Activated T-cell treated with anti-CD3 and anti-CD28 coated beads for 4 hours (primary cell): ENCODE measurements at regions not wholly inside any gene's neighbourhood (a gene's known extent, or its start where the extent isn't known, plus 50 kb on each side); places are given as distances from the start of the nearest gene placed in this dataset.

Experiments used
- DNase-seq: peaks from one replicate; pipeline ENCODE4 v3.0.0-alpha.2; 2020

DNA sequence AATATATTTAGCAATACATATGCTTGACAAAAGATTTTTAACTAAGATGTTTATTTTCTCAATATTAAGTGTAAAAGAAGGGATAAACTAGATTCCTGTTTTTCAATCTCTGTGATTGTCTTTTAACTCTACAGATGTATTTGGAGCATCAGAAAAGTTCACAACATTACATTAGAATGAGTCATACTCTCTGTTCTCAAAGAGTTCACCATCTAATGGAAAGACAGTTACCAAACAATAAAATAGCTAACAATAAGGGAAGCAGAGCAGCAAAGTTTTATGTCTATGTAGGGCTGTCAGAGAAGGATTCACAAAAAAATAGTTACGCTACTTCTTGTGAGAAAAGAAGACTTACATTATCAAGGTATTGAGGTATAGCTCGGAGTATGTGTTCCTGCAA is 109.2 kb upstream of the MAP2 start:
- DNase-seq: no peak

DNA sequence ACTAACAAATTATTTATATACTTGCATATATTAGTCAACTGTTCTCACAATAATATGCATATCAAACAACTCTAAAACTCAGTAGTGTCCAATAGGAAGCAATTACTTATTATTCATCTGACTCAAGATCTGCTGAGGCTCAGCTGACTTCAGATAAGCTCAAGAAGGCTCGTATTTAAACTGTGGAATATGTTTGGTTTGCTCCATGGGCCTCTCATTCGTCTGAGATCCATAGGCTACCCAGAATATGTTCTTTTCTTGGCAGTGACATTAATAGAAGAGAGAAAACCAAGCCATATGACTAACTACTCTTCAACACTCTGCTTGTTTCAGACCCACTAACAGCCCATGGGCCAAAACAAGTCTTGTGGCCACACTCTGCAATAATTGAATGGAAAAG is 107.7 kb upstream of the MAP2 start:
- no peak for DNase-seq

DNA sequence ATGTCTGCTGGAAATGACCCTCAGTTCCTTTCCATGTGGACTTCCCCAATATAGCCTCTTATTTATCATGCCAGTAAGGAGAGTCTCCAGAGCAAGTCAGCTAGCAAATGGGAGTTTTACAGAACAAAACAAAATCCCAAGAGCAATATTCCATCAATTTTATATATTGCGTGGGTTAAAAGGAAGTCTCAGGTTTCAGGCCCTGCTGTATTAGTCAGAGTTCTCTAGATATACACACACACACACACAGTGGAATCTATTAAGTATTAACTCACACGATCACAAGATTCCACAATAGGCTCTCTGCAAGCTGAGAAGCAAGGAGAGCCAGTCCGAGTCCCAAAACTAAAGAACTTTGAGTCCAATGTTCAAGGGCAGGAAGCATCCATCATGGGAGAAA is 102.8 kb upstream of the MAP2 start:
- DNase-seq: no peak

DNA sequence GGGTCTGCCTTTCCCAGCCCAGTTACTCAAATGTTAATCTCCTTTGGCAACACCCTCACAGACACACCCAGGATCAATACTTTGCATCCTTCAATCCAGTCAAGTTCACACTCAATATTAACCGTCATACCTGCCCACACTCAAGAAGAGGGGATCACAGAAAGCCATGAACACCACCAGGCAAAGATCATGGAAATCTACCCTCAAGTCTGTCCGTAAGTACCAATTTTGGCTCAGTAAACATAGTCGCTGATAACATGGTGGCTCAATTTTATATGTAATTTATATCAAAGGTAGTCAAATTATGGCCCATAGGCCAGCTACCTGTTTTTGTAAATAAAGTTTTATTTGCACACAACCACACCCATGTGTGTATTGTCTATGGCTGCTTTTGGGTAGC is 102.3 kb upstream of the MAP2 start:
- DNase-seq: no peak

DNA sequence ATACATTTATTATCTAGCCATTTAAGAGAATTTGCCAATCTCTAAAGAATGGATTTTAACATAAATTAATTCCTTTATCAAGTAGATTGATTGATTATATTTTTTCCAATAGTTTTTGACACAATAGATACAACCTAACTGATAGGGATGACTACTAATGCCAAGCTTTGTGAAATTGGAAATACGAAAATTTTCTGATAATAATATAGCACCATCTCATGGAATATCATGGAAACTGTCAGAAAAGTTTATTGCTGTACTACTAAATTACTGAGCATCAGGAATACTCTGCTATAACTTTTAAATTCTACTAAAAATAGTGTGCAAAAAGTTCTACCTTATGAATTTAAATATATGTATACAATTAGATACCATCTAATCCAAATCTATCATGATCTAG is 101.8 kb upstream of the MAP2 start:
- DNase-seq: no peak

DNA sequence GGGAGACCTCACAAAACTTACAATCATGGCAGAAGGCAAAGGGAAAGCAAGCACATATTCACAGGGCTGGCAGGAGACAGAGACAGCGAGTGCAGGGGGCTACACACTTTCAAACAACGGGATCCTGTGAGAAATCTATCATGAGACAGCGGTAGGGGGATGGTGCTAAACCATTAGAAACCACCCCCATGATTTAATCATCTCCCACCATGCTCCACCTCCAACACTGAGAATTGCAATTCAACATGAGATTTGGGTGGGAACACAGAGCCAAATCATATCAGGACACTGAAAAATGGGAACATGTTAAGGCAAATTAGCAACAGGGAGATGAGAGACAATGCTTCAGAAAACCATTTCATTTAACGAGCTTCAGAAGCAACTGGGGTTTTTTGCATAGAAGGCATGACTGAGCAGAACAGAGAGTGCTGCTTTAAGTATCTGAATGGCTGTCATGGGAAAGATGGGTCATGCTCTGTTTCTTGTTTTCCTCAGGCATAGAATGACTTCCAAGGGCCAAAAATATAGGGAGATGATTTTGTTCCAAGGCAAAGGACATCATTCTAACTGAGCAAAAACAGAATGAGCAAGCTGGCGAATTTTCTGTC is 100.8 kb upstream of the MAP2 start:
- no peak for DNase-seq

DNA sequence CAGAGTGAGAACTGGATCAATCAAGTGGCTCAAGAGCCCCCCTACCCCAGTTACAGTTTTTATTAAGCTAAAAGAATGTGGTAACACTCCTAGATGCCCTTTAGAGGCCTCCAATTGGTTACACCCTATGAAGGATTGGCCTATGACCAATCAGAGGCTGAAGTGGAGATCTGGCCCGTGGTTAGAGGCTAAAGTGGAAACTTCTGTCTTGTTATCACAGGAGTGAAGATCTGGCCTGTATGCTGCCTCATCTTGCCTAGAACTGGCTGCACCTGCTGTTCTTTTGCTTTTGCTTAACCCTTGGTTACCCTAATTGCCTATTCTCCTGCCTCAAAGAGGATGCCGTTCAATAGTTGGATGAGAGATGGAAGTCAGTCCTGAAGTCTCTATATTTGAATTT is 100.1 kb upstream of the MAP2 start:
- DNase-seq: no peak

DNA sequence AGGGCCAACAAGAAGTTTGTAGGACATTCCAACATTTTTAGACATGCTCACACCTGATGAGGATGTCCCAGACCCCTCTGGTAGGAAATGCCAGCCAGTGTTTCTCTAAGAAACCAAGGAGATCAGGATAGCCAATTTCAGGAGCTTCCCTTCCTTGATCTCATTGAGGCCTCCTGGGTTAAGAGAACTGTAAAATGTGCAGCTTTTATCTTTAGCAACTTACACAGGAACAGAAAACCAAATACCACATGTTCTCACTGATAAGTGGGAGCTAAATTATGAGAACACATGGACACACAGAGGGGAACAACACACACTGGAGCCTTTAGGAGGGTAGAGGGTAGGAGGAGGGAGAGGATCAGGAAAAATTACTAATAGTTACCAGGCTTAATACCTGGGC is 99.6 kb upstream of the MAP2 start:
- DNase-seq: no peak

DNA sequence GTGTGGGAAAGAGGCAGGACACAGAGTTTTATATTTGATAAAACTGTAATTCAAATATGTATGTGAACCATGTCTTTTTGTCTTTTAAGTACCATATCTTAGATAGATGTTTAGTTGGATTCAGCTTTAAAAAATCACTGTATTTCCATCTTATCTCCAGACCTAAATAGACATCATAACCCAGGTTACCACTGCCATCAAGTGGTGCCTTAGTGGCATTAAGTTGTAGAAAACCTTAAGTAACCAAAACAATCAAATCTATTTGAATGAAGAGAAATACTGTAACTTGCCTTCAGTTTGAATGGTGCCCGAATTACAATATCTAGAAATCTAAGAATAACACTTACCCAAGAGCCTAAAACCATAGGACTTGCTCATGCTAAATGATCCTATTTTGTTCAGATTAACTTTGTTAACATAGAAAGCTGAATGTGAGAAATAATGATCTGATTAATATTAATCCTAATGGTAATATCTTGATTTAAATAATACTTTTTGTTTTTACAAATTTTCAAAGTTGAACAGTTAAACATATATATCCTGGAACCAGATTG is 92.5 kb upstream of the MAP2 start:
- no peak for DNase-seq

DNA sequence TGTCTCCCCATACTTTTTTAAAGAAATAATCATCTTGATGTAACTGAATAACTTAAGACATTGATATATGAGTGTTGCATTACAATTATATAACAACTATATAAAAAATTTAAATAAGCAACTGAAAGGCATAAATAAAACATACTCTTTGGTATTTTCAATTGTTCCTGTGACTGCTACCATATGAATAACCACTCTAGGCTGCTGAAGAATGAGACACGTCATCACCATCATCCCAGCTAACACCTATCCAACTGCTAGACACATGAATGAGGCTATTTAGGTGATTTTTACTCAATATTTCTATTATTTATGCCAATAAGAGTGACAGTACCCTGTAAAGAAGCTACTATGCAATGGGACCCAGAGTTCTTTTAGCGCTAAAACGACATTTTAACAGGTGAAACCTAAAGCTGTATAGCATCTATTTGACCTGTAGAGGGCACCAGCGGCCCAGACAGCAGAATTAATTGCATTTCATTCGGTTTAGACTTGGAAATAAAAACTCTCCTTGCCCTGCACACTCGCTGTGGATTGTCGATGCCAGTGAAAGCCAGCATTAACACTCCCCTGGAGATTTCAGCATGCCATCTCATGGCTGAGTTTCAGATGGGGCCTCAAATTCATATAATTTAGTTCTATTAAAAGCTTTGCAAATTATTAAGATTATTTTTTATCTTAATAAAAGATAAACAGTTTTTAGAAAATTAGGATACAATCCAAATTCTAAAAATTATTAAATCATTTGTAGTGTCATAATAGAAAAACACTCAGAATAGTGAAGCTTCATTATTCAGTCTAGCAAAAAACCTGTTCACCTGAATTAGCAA is 89.4 kb upstream of the MAP2 start:
- DNase-seq: peak; percentile 1

DNA sequence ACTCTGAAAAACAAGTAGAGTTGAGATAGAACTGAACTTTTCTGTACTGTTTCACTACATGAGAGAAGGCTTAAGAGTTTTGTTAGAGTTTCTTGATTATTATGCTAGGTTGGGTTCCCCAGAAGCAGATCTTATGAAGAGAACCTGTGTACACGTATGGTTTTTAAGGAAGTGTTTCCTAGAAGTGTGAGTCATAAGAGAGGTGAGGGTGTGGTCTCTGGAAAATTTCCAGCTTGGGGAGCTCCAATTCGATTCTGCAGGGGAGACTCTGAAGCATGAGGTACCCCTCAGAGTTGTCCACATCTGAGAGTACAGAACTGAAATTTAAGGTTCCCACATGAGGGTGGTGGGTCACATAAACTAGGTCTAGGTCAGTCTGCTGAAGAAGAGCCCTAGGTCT is 83.3 kb upstream of the MAP2 start:
- no peak for DNase-seq

DNA sequence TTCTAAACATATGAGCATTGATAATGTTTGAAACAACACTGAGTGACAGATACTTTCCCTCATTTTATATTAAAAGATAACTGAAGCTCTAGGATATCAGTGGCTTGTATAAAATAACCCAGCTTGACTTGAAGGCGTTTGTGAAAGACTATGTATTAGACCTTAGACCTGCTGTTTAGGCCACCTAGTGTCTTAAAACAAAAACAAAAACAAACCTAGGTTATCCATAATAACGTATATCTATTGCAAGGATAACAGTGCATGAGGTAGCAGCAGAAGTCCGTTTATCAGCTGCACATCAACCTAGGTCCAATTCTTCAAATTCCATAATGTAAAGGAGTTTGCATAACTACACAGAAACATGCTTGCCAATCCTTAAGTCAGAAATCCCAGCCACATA is 79.5 kb upstream of the MAP2 start:
- no peak for DNase-seq

DNA sequence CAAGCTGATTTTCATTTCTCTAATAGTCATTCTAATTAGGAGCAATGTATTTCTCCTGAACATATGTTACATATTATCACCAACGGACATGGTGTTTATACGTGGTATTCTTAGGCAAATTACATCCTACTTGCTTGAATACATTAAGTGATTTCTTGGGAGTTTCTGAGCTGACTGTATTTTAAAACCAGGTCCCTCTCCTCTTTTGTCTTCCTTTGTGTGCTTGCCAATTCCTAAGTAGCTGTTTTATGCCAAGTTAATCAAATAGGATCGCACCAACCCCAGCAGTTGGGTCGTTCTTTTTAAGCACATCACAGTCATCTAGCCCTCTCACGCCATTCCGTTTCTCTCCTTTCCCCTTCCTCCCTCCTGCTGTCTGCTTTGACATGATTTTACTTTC is 75.4 kb upstream of the MAP2 start:
- no peak for DNase-seq

DNA sequence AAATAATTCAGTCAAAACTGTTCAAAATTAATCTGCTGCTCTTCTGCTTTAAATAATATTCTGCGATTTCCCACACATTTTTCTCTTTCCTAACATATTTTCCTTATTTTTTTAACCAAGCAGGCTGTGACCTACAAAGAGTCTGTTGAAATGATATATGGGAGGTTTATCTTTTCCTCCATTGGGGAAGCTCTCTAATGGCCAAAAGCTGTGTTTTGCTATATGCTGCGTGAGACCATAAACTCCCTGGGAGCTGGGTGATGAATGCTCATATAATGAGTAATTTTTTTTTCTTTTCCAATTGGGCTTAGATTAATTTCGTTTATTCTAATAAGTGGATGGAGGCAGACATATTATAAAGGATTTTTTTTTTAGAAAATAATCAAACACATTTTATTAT is 72.2 kb upstream of the MAP2 start:
- no peak for DNase-seq

DNA sequence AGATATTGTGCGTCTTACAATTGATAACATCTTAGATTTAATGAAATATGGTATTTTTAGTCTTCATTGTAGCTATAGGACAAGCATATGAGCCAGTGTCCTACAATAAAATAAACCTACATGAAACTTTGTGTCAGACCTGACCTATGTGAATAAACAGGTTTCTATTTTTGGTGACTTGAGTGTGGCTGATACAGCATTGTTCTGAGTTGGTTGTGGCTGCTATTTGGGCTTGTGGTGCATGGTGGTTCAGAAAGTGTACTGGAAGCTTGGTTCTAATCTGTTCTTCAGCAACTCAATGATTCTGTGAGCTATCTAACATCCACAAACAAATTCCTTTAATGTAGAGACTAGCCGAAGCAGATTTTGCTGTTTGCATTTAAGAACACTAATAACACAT is 64.9 kb upstream of the MAP2 start:
- DNase-seq: no peak

DNA sequence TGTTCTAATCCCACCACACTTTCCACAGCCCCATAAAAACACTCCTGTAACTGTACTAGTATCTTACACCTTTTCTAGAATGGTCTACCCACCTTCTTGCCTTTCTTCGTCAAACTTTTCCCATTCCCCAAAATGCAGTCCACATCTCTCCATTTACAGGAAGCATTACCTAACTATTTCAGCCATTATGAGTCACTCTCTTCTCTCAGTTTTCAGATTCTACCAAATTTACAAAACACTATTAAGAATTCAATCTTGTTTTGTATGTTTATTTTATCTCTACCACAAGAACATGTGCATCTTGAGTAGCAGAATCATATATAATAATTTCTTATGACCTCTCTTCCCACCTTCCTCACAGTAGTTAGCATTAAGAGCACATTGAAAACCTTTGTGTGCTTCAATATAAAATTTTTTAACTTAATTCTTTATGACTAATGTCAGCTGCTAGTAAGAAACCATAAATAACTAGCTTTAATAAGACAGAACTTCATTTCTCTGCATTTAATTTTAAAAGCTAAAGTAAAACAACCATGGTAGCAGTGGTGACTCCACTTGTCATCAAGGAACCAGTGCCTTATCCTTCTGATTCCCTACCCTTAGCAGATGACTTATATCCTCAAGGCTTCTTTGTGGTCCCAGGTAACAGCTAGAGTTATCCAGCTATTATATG is 56.6 kb upstream of the MAP2 start:
- no peak for DNase-seq

DNA sequence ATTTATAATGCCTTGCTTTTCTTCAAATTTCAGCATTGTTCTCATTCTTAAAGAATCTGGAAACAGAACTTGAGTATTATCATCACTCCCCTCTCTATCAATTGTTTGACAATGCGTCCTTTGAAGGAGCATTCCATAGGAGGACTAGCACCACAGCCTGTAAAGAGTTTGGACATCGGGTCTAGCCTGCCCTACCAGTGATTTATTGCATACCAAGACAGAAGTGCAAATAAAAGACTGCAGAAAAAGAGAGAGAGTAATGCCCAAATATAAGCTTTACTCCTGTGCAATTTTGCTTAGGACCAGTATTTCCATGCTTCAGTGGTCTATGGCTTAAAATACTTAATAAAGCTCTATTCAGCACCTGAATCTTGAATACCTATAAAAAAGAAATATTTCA is 55.4 kb upstream of the MAP2 start:
- no peak for DNase-seq

DNA sequence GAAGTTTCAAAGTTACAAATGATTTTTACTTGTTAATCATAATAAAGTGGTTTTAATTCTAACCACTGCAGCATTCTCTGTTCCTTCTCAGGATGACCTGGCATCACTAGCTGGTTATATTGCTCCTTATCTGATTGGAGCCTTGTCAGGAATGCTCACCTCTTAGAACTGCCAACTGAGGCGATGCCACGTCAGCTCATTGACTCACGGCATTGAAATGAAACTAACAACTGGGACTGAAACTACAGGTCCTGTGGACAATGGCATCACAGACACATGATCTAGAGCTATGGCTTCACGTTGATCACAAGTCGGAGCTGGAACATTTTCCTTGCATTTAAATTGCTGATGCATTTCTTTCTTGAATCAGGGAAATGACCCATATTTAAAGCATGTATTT is 54.9 kb upstream of the MAP2 start:
- DNase-seq: no peak

DNA sequence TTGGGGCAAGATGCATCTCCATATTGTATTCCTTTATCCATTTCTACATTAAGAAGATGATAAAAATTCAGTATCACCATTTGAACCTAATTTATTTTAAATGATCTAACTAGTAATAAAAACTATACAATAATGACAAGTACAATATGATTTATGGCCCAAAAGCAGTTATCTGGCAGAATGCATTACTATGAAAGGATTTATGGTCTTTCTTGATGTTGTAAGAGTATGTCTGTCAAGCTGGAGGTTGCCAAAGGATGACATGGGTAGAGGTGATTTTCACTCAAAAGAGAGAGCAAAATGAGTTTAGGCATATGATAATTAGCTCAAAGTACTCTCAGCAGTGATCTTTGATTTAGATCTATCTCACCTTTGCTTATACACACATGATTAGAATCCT is 54.2 kb upstream of the MAP2 start:
- DNase-seq: no peak

DNA sequence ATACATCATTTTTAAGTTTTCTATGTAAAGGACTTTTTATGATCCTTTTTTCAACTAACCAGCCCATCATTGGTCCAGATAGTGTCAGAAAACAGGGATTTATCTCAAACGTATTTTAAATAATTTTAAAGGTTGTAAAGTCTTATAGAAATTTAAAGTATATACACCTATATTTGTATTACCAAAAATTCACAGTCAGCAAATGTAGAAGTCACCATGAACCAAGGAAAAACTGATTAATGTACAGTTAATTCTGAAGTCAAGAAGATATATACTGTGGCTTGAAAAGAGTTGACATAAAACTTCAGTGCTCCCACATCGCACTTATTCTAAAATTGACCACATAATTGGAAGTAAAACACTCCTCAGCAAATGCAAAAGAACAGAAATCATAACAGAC is 52.4 kb upstream of the MAP2 start:
- DNase-seq: no peak
